ENCODE measurements at regions not wholly inside any gene's neighbourhood (a gene's known extent, or its start where the extent isn't known, plus 50 kb on each side); places are given as distances from the start of the nearest gene placed in this dataset.

GRCh38 chr20:40811004-40811403, 122.0 kb upstream of the MAFB start:
- TF ChIP-seq ZNF384 (IDR thresholded peaks at IDR 0.05) (no peak), TARDBP (IDR thresholded peaks at IDR 0.05) (no peak), PKNOX1 (IDR thresholded peaks at IDR 0.05) (no peak), FOXM1 (IDR thresholded peaks at IDR 0.05; ENCODE audit: borderline replicate concordance) (no peak), NFRKB (IDR thresholded peaks at IDR 0.05) (no peak), SP1 (IDR thresholded peaks at IDR 0.05) (no peak), ELF4 (IDR thresholded peaks at IDR 0.05) (no peak), CTBP1 (IDR thresholded peaks at IDR 0.05; ENCODE audit: borderline replicate concordance) (no peak), L3MBTL2 (conservative IDR thresholded peaks at IDR 0.05) (no peak), HDGF (IDR thresholded peaks at IDR 0.05; ENCODE audit: borderline replicate concordance) (no peak), BHLHE40 (IDR thresholded peaks at IDR 0.05; ENCODE audit: borderline replicate concordance) (no peak), LEF1 (IDR thresholded peaks at IDR 0.05; ENCODE audit: borderline replicate concordance) (no peak), FOXA1 (IDR thresholded peaks at IDR 0.05) (no peak), SUZ12 (IDR thresholded peaks at IDR 0.05) (no peak), ARNT (IDR thresholded peaks at IDR 0.05) (no peak), FOXK2 (IDR thresholded peaks at IDR 0.05) (no peak)
- no peak for DNase-seq (ENCODE audit: extremely low spot score)
- ChIA-PET CTCF (no interaction called here), POLR2A (no interaction called here)

DNA sequence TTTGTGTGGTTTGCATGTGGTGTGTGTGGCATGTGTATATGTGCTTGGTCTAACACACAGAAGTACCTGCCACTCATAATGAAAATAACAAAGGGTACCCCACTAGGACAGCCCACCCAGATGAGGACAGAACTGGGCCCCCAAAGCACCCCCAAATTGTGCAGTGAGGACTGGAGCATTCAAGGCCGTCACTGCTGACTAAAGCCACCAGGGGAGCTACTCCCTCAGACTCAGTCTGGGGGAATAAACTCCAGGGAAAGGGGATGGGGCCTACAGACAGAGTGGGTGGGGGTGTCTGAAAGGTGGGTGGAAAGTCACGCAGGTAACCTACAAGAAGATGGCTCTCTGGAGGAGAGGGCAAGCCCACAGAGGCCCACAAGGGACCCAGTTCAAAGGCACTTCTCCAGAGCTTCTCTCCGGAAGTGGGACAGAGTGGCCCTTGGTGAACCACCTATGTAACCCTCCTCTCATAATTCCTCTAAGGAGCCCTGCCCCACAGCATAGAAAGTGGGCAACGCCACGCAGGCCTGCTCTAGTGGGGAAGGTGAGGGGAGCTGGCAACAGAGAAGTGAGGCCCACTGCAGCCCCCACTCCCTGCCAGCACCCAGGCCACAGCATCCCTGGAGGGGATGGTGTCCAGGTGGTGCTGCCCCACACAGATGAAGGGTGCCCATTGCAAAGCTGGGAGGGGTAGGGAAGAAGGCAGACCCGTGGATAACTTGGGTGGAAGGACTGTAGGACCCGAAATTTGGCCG, 122.8 kb upstream of the MAFB start:
- CTCF ChIA-PET, result interaction anchor here (0.6 kb wide), 1 partner anchor 24 kb away, joined by 3 read pairs; no protein-coding TSS in a partner anchor
- POLR2A ChIA-PET, result no interaction called here
- TF ChIP-seq SP1 (IDR thresholded peaks at IDR 0.05), result no peak
- no peak for TF ChIP-seq FOXA1 (IDR thresholded peaks at IDR 0.05)
- TF ChIP-seq ARNT (IDR thresholded peaks at IDR 0.05), result no peak
- no peak for TF ChIP-seq TARDBP (IDR thresholded peaks at IDR 0.05)
- TF ChIP-seq FOXM1 (IDR thresholded peaks at IDR 0.05; ENCODE audit: borderline replicate concordance), result no peak
- TF ChIP-seq NFRKB (IDR thresholded peaks at IDR 0.05), result no peak
- no peak for DNase-seq (ENCODE audit: extremely low spot score)

GRCh38 chr20:40812415-40812925, 123.4 kb upstream of the MAFB start:
- no peak for TF ChIP-seq FOXM1 (IDR thresholded peaks at IDR 0.05; ENCODE audit: borderline replicate concordance)
- no peak for TF ChIP-seq ZNF384 (IDR thresholded peaks at IDR 0.05)
- TF ChIP-seq FOXK2 (IDR thresholded peaks at IDR 0.05), result no peak
- no peak for TF ChIP-seq ELF4 (IDR thresholded peaks at IDR 0.05)
- no peak for TF ChIP-seq ARNT (IDR thresholded peaks at IDR 0.05)
- TF ChIP-seq L3MBTL2 (conservative IDR thresholded peaks at IDR 0.05), result no peak
- no peak for TF ChIP-seq SP1 (IDR thresholded peaks at IDR 0.05)
- no peak for TF ChIP-seq NFRKB (IDR thresholded peaks at IDR 0.05)
- ChIA-PET CTCF (no interaction called here), POLR2A (no interaction called here)
- no peak for DNase-seq (ENCODE audit: extremely low spot score)

DNA sequence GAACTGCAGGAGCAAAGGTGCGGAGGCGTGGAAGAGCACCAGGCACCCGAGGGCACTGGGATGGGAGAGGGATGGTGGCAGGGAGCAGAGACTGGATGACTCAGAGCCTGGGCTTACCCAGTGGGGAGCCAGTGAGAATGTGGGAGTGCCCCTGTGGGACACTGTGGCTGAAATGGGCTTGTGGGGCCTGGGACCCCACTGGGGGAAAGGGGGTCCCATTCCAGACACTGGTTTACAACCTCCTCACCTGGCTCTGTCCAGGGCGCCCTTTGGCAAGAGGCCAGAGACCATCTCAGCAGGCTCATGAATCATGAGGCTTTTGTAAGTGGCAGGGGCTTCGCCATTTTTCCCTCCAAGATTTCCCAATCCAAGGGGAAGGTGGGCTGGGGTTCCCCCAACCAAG, 124.0 kb upstream of the MAFB start:
- ChIA-PET CTCF (no interaction called here), POLR2A (no interaction called here)
- TF ChIP-seq FOXA1 (IDR thresholded peaks at IDR 0.05), result no peak
- no peak for TF ChIP-seq ELF4 (IDR thresholded peaks at IDR 0.05)
- no peak for TF ChIP-seq LEF1 (IDR thresholded peaks at IDR 0.05; ENCODE audit: borderline replicate concordance)
- no peak for TF ChIP-seq BHLHE40 (IDR thresholded peaks at IDR 0.05; ENCODE audit: borderline replicate concordance)
- TF ChIP-seq NFRKB (IDR thresholded peaks at IDR 0.05), result no peak
- TF ChIP-seq L3MBTL2 (conservative IDR thresholded peaks at IDR 0.05), result no peak
- no peak for TF ChIP-seq CTBP1 (IDR thresholded peaks at IDR 0.05; ENCODE audit: borderline replicate concordance)
- no peak for TF ChIP-seq TARDBP (IDR thresholded peaks at IDR 0.05)
- no peak for TF ChIP-seq PKNOX1 (IDR thresholded peaks at IDR 0.05)
- no peak for TF ChIP-seq FOXK2 (IDR thresholded peaks at IDR 0.05)
- no peak for TF ChIP-seq ARNT (IDR thresholded peaks at IDR 0.05)
- DNase-seq (ENCODE audit: extremely low spot score), result no peak

DNA sequence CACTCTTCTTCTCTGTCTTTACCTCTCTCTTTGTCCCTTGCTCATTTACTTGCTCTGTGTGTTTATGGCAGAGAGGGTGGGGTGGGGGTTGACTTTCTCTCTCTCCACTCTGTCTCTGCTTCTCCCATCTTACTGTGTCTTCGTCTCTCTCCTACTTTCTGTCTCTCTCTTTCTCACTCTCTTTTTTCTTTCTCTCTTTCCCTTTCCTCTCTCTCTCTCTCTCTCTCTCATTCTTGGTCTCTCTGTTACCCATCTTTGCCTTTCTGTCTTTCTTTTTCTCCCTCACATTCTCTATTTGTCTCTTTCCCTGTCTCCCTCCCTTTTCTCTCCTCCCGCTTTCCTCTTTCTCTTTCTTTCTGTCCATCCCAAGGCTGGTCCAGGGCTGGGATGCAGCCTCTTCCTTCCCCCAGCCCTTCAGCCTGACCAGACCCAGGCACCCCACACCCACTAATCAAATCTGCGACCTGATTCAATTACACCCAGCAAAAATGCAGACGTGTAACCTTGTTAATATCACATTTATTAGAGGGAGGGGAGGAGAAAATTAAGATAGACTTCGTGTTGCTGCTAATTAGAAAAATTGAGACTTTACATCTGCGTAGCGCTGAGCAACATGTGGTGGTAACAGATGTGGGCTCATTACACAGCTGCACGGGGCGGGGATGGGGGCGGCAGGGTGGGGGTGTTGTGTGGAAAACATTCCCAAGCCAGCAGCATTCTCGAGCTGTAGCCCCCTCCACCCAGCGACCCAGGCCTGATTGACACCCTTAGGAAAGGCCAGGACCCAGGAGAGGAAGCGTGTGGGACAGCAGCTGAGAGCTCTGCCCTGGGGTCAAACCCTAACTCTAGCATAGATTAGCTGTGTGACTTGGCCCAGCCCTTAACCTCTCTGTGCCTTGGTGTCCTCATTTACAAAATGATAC, 124.9 kb upstream of the MAFB start:
- no peak for DNase-seq (ENCODE audit: extremely low spot score)
- TF ChIP-seq BHLHE40 (IDR thresholded peaks at IDR 0.05; ENCODE audit: borderline replicate concordance) (no peak), FOXM1 (IDR thresholded peaks at IDR 0.05; ENCODE audit: borderline replicate concordance) (no peak), LEF1 (IDR thresholded peaks at IDR 0.05; ENCODE audit: borderline replicate concordance) (no peak), ZNF384 (IDR thresholded peaks at IDR 0.05) (no peak), NFRKB (IDR thresholded peaks at IDR 0.05) (no peak), CTBP1 (IDR thresholded peaks at IDR 0.05; ENCODE audit: borderline replicate concordance) (no peak), ARNT (IDR thresholded peaks at IDR 0.05) (no peak), L3MBTL2 (conservative IDR thresholded peaks at IDR 0.05) (no peak), FOXK2 (IDR thresholded peaks at IDR 0.05) (no peak)
- ChIA-PET POLR2A (no interaction called here), CTCF (no interaction called here)

DNA sequence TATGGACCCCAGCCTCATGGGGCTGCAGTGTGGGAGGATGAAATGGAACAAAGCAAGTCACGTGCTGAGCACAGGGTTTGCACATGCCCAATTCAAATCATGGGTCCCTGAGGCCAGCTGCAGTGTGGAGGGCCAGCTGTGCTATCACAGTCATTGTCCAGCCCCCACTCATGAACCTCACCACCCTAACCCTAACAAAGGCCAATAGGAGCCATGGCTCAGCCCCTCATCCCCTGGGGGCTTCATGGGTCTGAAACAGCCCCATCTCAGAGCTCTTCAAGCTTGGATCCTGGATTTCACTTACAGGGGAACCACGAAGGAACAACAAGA, 125.6 kb upstream of the MAFB start:
- DNase-seq (ENCODE audit: extremely low spot score), result no peak
- POLR2A ChIA-PET, result no interaction called here
- no peak for TF ChIP-seq FOXA1 (IDR thresholded peaks at IDR 0.05)
- no peak for TF ChIP-seq TARDBP (IDR thresholded peaks at IDR 0.05)
- TF ChIP-seq NFRKB (IDR thresholded peaks at IDR 0.05), result no peak
- no peak for TF ChIP-seq CTBP1 (IDR thresholded peaks at IDR 0.05; ENCODE audit: borderline replicate concordance)
- TF ChIP-seq BHLHE40 (IDR thresholded peaks at IDR 0.05; ENCODE audit: borderline replicate concordance), result no peak
- CTCF ChIA-PET, result no interaction called here
